ENCODE measurements at regions not wholly inside any gene's neighbourhood (a gene's known extent, or its start where the extent isn't known, plus 50 kb on each side); places are given as distances from the start of the nearest gene placed in this dataset.

GRCh38 chr15:58288592-58288991 is 143.2 kb upstream of the LIPC start:
- DNase-seq (no peak), ATAC-seq (no peak)
- H3K4me1 ChIP-seq, result peaks cover 0 to 36% (median 14%) of the 10 kb centered on the region in 4 donors
- no peak for TF ChIP-seq POLR2A (IDR thresholded peaks at IDR 0.05)
- TF ChIP-seq CTCF (IDR thresholded peaks at IDR 0.05), result no peak
- H3K4me3 ChIP-seq, result no peak overlapping the region
- no peaks in the 10 kb centered on the region for H3K27me3 ChIP-seq
- no peaks in the 10 kb centered on the region for H3K36me3 ChIP-seq
- no peaks in the 10 kb centered on the region for H3K9me3 ChIP-seq
- intact Hi-C loops (cut with DNase I), result no loop called here
- H3K27ac ChIP-seq, result no peak overlapping the region
- 83% methylated on average over 3 of the region's 3 CpGs for WGBS (ENCODE audit: insufficient coverage, low coverage, low lambda C conversion rate, missing lambda C conversion rate)

- ATAC-seq, result no peak
- Histone ChIP-seq H3K27ac (no peak overlapping the region), H3K4me1 (peaks cover 0 to 7% (median 3%) of the 10 kb centered on the region in 4 donors), H3K9me3 (no peaks in the 10 kb centered on the region), H3K27me3 (no peaks in the 10 kb centered on the region), H3K4me3 (no peak overlapping the region), H3K36me3 (no peaks in the 10 kb centered on the region)
- no peak for DNase-seq
- intact Hi-C loops (cut with DNase I), result no loop called here
- no peak for TF ChIP-seq POLR2A (IDR thresholded peaks at IDR 0.05)
- TF ChIP-seq CTCF (IDR thresholded peaks at IDR 0.05), result no peak
Observed at GRCh38 chr15:58291848-58292247, 139.9 kb upstream of the LIPC start.

- WGBS (ENCODE audit: insufficient coverage, low coverage, low lambda C conversion rate, missing lambda C conversion rate), result 92% methylated on average over 3 of the region's 3 CpGs
- no peaks in the 10 kb centered on the region for H3K36me3 ChIP-seq
- TF ChIP-seq POLR2A (IDR thresholded peaks at IDR 0.05) (no peak), CTCF (IDR thresholded peaks at IDR 0.05) (no peak)
- H3K27me3 ChIP-seq, result no peaks in the 10 kb centered on the region
- intact Hi-C loops (cut with DNase I), result no loop called here
- ATAC-seq (no peak), DNase-seq (no peak)
- H3K9me3 ChIP-seq, result no peaks in the 10 kb centered on the region
- no peak overlapping the region for H3K27ac ChIP-seq
- peaks cover 0 to 7% (median 0%) of the 10 kb centered on the region in 4 donors for H3K4me1 ChIP-seq
- H3K4me3 ChIP-seq, result no peak overlapping the region
Observed at GRCh38 chr15:58292751-58293175, 139.0 kb upstream of the LIPC start.

- intact Hi-C loops (cut with DNase I), result no loop called here
- TF ChIP-seq CTCF (IDR thresholded peaks at IDR 0.05), result no peak
- TF ChIP-seq POLR2A (IDR thresholded peaks at IDR 0.05), result no peak
- Histone ChIP-seq H3K4me3 (no peak overlapping the region), H3K9me3 (no peaks in the 10 kb centered on the region), H3K27me3 (no peaks in the 10 kb centered on the region), H3K36me3 (no peaks in the 10 kb centered on the region), H3K4me1 (peaks cover 0 to 10% (median 0%) of the 10 kb centered on the region in 4 donors), H3K27ac (no peak overlapping the region)
- no peak for ATAC-seq
- DNase-seq, result no peak
- WGBS (ENCODE audit: insufficient coverage, low coverage, low lambda C conversion rate, missing lambda C conversion rate), result 75% methylated on average over 5 of the region's 8 CpGs
Observed at GRCh38 chr15:58293622-58294550, 137.9 kb upstream of the LIPC start.
